Occipital lobe (tissue), 1 donor: ENCODE measurements at regions not wholly inside any gene's neighbourhood (a gene's known extent, or its start where the extent isn't known, plus 50 kb on each side); places are given as distances from the start of the nearest gene placed in this dataset.

Experiments
- DNase-seq: peaks from one replicate; lab custom pipeline; 2025; lab: John Stamatoyannopoulos, UW

- DNase-seq, result no peak
Measured at GRCh38 chr4:32207456-32207855, 1487.3 kb downstream of the PCDH7 start.

GRCh38 chr4:32215277-32215676, 1495.1 kb downstream of the PCDH7 start:
- DNase-seq, result no peak

- DNase-seq, result no peak
Measured at GRCh38 chr4:32216502-32216901, 1496.3 kb downstream of the PCDH7 start.

- DNase-seq, result no peak
Measured at GRCh38 chr4:32219306-32220075, 1499.3 kb downstream of the PCDH7 start.

- DNase-seq, result no peak
Measured at GRCh38 chr4:32226204-32226603, 1506.0 kb downstream of the PCDH7 start.

- no peak for DNase-seq
Measured at GRCh38 chr4:32226733-32227132, 1506.6 kb downstream of the PCDH7 start.

GRCh38 chr4:32243926-32244325, 1523.8 kb downstream of the PCDH7 start:
- DNase-seq, result no peak

GRCh38 chr4:32249040-32249439, 1528.9 kb downstream of the PCDH7 start:
- no peak for DNase-seq

- DNase-seq, result no peak
Measured at GRCh38 chr4:32251126-32251525, 1531.0 kb downstream of the PCDH7 start.

GRCh38 chr4:32251926-32252325, 1531.8 kb downstream of the PCDH7 start:
- no peak for DNase-seq

- DNase-seq, result no peak
Measured at GRCh38 chr4:32254216-32254615, 1534.0 kb downstream of the PCDH7 start.

GRCh38 chr4:32258986-32259385, 1538.8 kb downstream of the PCDH7 start:
- DNase-seq, result no peak

- DNase-seq, result no peak
Measured at GRCh38 chr4:32261196-32261595, 1541.0 kb downstream of the PCDH7 start.

GRCh38 chr4:32268863-32269262, 1548.7 kb downstream of the PCDH7 start:
- DNase-seq, result no peak

GRCh38 chr4:32290102-32290501, 1569.9 kb downstream of the PCDH7 start:
- DNase-seq, result no peak

GRCh38 chr4:32318926-32319325, 1598.8 kb downstream of the PCDH7 start:
- DNase-seq, result no peak

- no peak for DNase-seq
Measured at GRCh38 chr4:32321421-32321820, 1601.3 kb downstream of the PCDH7 start.

- no peak for DNase-seq
Measured at GRCh38 chr4:32334759-32335158, 1614.6 kb downstream of the PCDH7 start.

- no peak for DNase-seq
Measured at GRCh38 chr4:32337403-32337802, 1617.2 kb downstream of the PCDH7 start.

GRCh38 chr4:32340591-32340990, 1620.4 kb downstream of the PCDH7 start:
- DNase-seq, result no peak

GRCh38 chr4:32341342-32341741, 1621.2 kb downstream of the PCDH7 start:
- DNase-seq, result no peak

GRCh38 chr4:32342054-32342453, 1621.9 kb downstream of the PCDH7 start:
- no peak for DNase-seq

- DNase-seq, result no peak
Measured at GRCh38 chr4:32349026-32349425, 1628.9 kb downstream of the PCDH7 start.

GRCh38 chr4:32374206-32374605, 1654.0 kb downstream of the PCDH7 start:
- DNase-seq, result no peak
